PC-9 (cell line): ENCODE measurements at regions not wholly inside any gene's neighbourhood (a gene's known extent, or its start where the extent isn't known, plus 50 kb on each side); places are given as distances from the start of the nearest gene placed in this dataset.

Source experiments
- CTCF ChIP-seq: fragments of 200-600 bp; sonication (generic); conservative IDR thresholded peaks from 2 replicates; pipeline ENCODE4 v1.6.1; 2017; ENCODE audit warnings: mixed run types, antibody characterized with exemption, mild to moderate bottlenecking, moderate library complexity
- EZH2 ChIP-seq: fragments of 200-600 bp; sonication (generic); IDR thresholded peaks from 2 replicates; pipeline ENCODE4 v1.8.0; 2017; ENCODE audit warnings: antibody characterized with exemption, low read depth

GRCh38 chr21:27257226-27257625 is 290.3 kb upstream of the ADAMTS5 start:
- no peak for TF ChIP-seq CTCF
- TF ChIP-seq EZH2: no peak
